PFSK-1 (cell line): ENCODE measurements at regions not wholly inside any gene's neighbourhood (a gene's known extent, or its start where the extent isn't known, plus 50 kb on each side); places are given as distances from the start of the nearest gene placed in this dataset.

Source experiments
- POLR2AphosphoS5 ChIP-seq: IDR thresholded peaks from 2 replicates; pipeline ENCODE4 v1.6.1; 2012; ENCODE audit warnings: low read depth, mild to moderate bottlenecking, control low read depth, low read length, moderate library complexity
- REST ChIP-seq, 2 experiments: IDR thresholded peaks; 2 replicates each; pipeline versions ENCODE4 v1.6.1 to v1.8.0; 2011 to 2012; ENCODE audit warnings: low read depth in 2 of 2, low read length in 2 of 2, control low read depth in 1 of 2, inconsistent platforms in 1 of 2, mild to moderate bottlenecking in 1 of 2, moderate library complexity in 1 of 2; ENCODE audit not compliant: insufficient read depth in 1 of 2

DNA sequence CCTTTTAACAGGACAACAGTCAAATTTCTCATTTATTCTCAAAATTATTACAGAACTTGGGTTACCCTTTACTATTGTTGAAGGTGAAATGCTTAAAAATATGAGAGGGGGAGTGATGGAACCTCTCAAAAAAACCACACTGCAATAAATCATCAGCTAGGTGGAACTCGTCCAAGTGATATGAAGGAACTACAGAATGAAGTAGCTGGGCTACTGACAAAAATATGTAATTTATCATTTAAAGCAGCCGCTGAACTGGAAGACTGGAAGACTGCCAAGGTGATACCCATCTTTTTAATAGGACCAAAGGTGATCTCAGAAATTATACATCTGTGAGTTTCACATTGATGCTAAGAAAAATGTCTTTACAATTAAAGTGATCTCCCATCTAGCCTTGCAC is 597.7 kb upstream of the TENM3 start:
- TF ChIP-seq REST (IDR thresholded peaks at IDR 0.05; ENCODE audit: insufficient read depth in 1 of 2, low read depth in 2 of 2, low read length in 2 of 2) (no peak), POLR2AphosphoS5 (no peak)
